Breast epithelium (tissue), 4 donors: ENCODE measurements at regions not wholly inside any gene's neighbourhood (a gene's known extent, or its start where the extent isn't known, plus 50 kb on each side); places are given as distances from the start of the nearest gene placed in this dataset.

Experiments
- DNase-seq, 2 donors: peaks; one replicate each; pipeline ENCODE4 v3.0.0-alpha.2; 2019; ENCODE audit warnings: low spot score in 2 of 2
- H3K27ac ChIP-seq, 2 donors: fragments of 200-600 bp; sonication (generic) in 1 of 2; one replicate each; pipeline ENCODE4 v1.5.1; 2016 to 2019; ENCODE audit warnings: mild to moderate bottlenecking in 1 of 2
- H3K27me3 ChIP-seq, 2 donors: fragments of 200-600 bp; sonication (generic) in 1 of 2; one replicate each; pipeline versions ENCODE4 v1.5.1 to v1.6.0; 2017 to 2019; ENCODE audit warnings: control low read depth in 1 of 2, mild to moderate bottlenecking in 1 of 2
- H3K36me3 ChIP-seq: fragments of 200-600 bp; one replicate; pipeline ENCODE4 v1.5.1; 2019
- H3K4me1 ChIP-seq, 2 donors: fragments of 200-600 bp; sonication (generic); one replicate each; pipeline ENCODE4 v1.5.1; 2016 to 2019; ENCODE audit warnings: control low read depth in 1 of 2
- H3K4me3 ChIP-seq, 3 donors: fragments of 200-600 bp; sonication (generic); 1 replicate in 2 of 3; 2 replicates in 1 of 3; pipeline ENCODE4 v1.5.1; 2016 to 2019; ENCODE audit warnings: mild to moderate bottlenecking in 3 of 3, moderate library complexity in 2 of 3
- H3K9me3 ChIP-seq, 2 donors: fragments of 200-600 bp; sonication (generic) in 1 of 2; one replicate each; pipeline ENCODE4 v1.5.1; 2016 to 2019; ENCODE audit warnings: control low read depth in 1 of 2
- POLR2A ChIP-seq: fragments of 450-650 bp; IDR thresholded peaks from one replicate; pipeline ENCODE4 v1.6.1; 2016; ENCODE audit warnings: antibody characterized with exemption, mild to moderate bottlenecking, moderate library complexity
- POLR2AphosphoS5 ChIP-seq, 3 donors: sonication (generic); formaldehyde crosslinking; IDR thresholded peaks; one replicate each; pipeline ENCODE4 v1.6.1; 2017; ENCODE audit warnings: antibody characterized with exemption in 3 of 3
- intact Hi-C: fragments of 100-400 bp; cut with DNase I; formaldehyde crosslinking; loops from one replicate; pipeline ENCODE4 v1.15.1; 2023; ENCODE audit warnings: low total_unique reads
- TF ChIP-seq, protein P1 (sequence below), 3 donors: fragments of 450-650 bp; IDR thresholded peaks; one replicate each; pipeline ENCODE4 v1.5.1; 2016 to 2017; ENCODE audit warnings: antibody characterized with exemption in 3 of 3, mild to moderate bottlenecking in 3 of 3, moderate library complexity in 3 of 3

DNA sequence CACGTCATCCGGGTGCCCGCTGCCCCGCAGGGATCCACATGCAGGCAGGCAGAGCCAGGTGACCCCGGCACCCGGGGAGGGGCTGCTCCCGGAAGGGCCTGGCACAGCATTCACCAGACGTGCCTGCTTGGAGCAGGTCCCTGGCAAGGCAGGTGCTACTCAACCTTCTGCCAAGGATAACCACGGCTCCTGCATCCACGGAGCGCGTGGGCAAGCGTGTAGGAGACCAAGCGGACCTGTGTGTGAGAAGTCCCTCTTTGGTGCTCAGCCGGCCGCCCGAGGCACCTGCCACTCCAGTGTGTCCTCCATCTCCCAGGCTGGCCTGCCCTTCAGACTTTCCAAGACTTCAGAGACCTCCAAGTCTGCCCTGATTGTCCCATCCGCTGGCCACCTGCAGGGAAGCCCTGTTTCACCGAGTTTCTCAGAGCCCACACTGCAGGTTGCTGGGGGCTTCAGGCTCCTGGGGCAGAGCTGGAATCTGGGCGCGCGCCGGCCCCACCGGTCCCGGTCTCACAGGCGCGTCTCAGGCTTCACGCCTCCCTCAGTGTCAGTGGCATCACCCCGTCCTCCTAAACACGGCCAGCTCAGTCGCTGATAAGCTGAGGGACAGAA lies 124.3 kb downstream of the DLL1 start:
- H3K9me3 ChIP-seq, result no peaks in the 10 kb centered on the region
- H3K27ac ChIP-seq, result no peak overlapping the region
- DNase-seq, result no peak
- no peaks in the 10 kb centered on the region for H3K4me1 ChIP-seq
- H3K36me3 ChIP-seq, result no peaks in the 10 kb centered on the region
- no peaks in the 10 kb centered on the region for H3K27me3 ChIP-seq
- intact Hi-C loops, result no loop called here
- no peak for TF ChIP-seq POLR2A
- TF ChIP-seq, protein P1, sequence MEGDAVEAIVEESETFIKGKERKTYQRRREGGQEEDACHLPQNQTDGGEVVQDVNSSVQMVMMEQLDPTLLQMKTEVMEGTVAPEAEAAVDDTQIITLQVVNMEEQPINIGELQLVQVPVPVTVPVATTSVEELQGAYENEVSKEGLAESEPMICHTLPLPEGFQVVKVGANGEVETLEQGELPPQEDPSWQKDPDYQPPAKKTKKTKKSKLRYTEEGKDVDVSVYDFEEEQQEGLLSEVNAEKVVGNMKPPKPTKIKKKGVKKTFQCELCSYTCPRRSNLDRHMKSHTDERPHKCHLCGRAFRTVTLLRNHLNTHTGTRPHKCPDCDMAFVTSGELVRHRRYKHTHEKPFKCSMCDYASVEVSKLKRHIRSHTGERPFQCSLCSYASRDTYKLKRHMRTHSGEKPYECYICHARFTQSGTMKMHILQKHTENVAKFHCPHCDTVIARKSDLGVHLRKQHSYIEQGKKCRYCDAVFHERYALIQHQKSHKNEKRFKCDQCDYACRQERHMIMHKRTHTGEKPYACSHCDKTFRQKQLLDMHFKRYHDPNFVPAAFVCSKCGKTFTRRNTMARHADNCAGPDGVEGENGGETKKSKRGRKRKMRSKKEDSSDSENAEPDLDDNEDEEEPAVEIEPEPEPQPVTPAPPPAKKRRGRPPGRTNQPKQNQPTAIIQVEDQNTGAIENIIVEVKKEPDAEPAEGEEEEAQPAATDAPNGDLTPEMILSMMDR (IDR thresholded peaks at IDR 0.05), result no peak
- no peak for TF ChIP-seq POLR2AphosphoS5 (IDR thresholded peaks at IDR 0.05)
- H3K4me3 ChIP-seq, result no peak overlapping the region

DNA sequence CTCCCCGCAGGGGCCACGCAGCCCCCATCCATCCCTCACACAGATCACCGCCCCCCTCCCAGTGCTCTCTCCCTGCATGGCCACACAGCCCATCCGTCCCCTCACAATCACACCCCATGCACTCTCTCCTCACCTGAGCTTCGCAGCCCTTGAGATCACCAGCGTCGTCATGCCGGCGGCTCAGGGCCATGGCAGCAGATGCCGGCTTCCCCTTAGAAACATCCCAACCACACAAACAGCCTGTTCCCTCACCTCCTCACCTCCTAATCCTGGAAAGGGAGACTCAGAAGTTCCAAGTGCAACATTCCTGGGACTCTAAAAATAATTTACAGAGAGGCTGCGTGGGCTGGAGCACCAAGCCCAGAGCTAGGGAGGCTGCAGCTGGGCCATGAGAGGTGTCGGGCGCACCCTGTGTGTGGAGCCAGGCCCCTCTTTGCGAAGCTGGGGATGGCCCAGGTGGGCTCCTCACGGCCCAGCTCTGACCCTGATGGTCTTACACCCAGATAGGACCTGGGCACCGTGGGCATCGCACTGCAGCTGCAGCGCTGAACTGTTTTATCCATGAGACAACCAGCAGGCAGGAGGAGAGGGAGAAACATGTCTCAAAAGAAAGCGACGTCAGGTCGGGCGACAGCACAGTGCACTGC lies 125.3 kb downstream of the DLL1 start:
- peak in 1 of 2 donors; percentile 36 for DNase-seq
- H3K4me3 ChIP-seq, result peak overlapping the region in 1 of 3 donors; percentile 19
- H3K27ac ChIP-seq, result peak overlapping the region in 1 of 2 donors; percentile 48
- no peaks in the 10 kb centered on the region for H3K36me3 ChIP-seq
- intact Hi-C loops, result no loop called here
- no peaks in the 10 kb centered on the region for H3K4me1 ChIP-seq
- H3K27me3 ChIP-seq, result no peaks in the 10 kb centered on the region
- H3K9me3 ChIP-seq, result no peaks in the 10 kb centered on the region
- TF ChIP-seq POLR2A, result no peak
- TF ChIP-seq POLR2AphosphoS5 (IDR thresholded peaks at IDR 0.05), result no peak
- TF ChIP-seq, protein P1 (IDR thresholded peaks at IDR 0.05), result no peak

DNA sequence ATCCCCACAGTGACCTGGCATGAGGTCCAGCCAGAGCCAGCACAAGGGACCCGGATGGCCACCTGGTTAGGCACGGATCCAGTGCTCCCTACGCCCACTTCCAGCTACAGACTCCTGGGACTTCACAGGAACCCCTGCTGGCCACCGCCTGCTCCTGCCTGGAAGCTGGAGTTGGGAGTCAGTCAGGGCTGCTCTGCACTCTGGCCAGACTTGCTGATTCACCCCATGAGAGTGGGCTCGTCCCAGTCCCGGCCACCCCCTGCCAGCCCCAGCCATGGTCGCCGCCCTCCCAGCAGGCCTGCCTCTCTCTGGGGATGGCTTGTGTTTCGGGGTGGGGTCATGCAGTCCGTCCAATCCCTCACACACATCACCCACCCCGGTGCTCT lies 125.8 kb downstream of the DLL1 start:
- peak overlapping the region in 1 of 2 donors; percentile 48 for H3K27ac ChIP-seq
- DNase-seq, result peak in 1 of 2 donors; percentile 54
- H3K4me3 ChIP-seq, result peak overlapping the region in 1 of 3 donors; percentile 19
- H3K27me3 ChIP-seq, result no peaks in the 10 kb centered on the region
- TF ChIP-seq, protein P1 (IDR thresholded peaks at IDR 0.05), result peak in 1 of 3 donors; percentile 15
- no peak for TF ChIP-seq POLR2A
- no peaks in the 10 kb centered on the region for H3K9me3 ChIP-seq
- H3K4me1 ChIP-seq, result no peaks in the 10 kb centered on the region
- no peaks in the 10 kb centered on the region for H3K36me3 ChIP-seq
- intact Hi-C loops, result no loop called here

DNA sequence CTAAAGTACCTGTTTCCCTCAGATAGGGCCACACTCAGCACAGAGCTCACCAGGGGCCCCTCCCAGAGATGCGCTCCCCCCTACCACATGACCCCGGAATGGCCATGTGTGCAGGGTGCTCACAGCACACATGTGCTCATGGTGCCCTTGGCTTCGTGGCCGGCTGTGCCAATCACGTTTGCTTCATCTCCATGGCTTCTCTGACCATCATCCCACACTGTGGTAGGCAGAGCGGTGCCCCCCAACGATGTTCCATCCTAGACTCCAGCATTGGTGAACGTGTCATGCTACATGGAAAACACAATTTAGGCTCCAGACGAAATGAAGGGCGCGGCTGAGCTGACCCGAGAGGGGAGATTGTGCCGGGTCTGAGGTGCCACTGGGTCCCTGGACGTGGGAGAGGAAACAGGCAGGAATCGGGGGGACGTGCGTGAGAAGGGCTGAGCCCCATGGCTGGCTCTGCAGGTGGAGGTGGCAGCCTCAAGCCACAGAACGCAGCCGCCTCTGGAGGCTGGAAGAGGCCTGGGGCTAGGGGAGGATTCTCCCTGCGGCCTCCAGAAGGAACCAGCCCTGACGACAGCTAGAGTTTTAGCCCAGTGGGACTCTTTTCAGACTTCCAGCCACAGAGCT lies 126.5 kb downstream of the DLL1 start:
- no peak for TF ChIP-seq POLR2AphosphoS5 (IDR thresholded peaks at IDR 0.05)
- TF ChIP-seq POLR2A, result no peak
- TF ChIP-seq, protein P1 (IDR thresholded peaks at IDR 0.05), result no peak
- Histone ChIP-seq H3K36me3 (no peaks in the 10 kb centered on the region), H3K4me3 (no peak overlapping the region), H3K27me3 (no peaks in the 10 kb centered on the region), H3K9me3 (no peaks in the 10 kb centered on the region), H3K27ac (peak overlapping the region in 1 of 2 donors; percentile 48), H3K4me1 (no peaks in the 10 kb centered on the region)
- intact Hi-C loops, result no loop called here
- peak in 1 of 2 donors; percentile 24 for DNase-seq
